ENCODE measurements at regions not wholly inside any gene's neighbourhood (a gene's known extent, or its start where the extent isn't known, plus 50 kb on each side); places are given as distances from the start of the nearest gene placed in this dataset.
A peak's percentile ranks its signal among the peaks of the same experiment; 100 is the strongest.

- Histone ChIP-seq H4K20me1 (replicated peaks; ENCODE audit: control insufficient read depth, insufficient read depth, low read length) (no peaks in the 10 kb centered on the region), H3K4me3 (no peak overlapping the region), H3K4me1 (replicated peaks in 1 of 2; ENCODE audit: control insufficient read depth in 2 of 2, insufficient read depth in 2 of 2, low read length in 2 of 2) (no peaks in the 10 kb centered on the region; a peak in 2 of 5 replicates), H3K9me3 (replicated peaks; ENCODE audit: control insufficient read depth, insufficient read depth, low read depth, low read length) (peaks cover 2% of the 10 kb centered on the region; the same call in 1 of the 2 replicates), H2AFZ (ENCODE audit: low read depth, low read length) (peak overlapping the region; percentile 64), H3K4me2 (ENCODE audit: insufficient read depth, low read length) (no peak overlapping the region), H3K9me1 (ENCODE audit: control insufficient read depth, insufficient read depth, low read length) (no peaks in the 10 kb centered on the region), H3K9ac (ENCODE audit: insufficient read depth in 1 of 2, low read depth in 2 of 2, low read length in 2 of 2) (no peak overlapping the region), H3K79me2 (ENCODE audit: control insufficient read depth, insufficient read depth, low read length) (no peaks in the 10 kb centered on the region), H3K27ac (ENCODE audit: extremely low read depth, low read depth, low read length) (no peak overlapping the region), H3K27me3 (ENCODE audit: control insufficient read depth in 2 of 2, insufficient read depth in 2 of 2, low read length in 2 of 2) (no peaks in the 10 kb centered on the region), H3K36me3 (ENCODE audit: control insufficient read depth, insufficient read depth, low read length) (no peaks in the 10 kb centered on the region)
- ChIA-PET CTCF (ENCODE audit: low intra/inter-chr PET ratio) (no interaction called here), POLR2A (no interaction called here)
- in situ Hi-C loops (cut with MboI) (no loop called here), intact Hi-C loops (cut with micrococcal nuclease) (no loop called here)
- FAIRE-seq = peak; percentile 48
- no peak for DNase-seq (ENCODE audit: extremely low read depth in 1 of 4, low spot score in 3 of 4)
- no TSS peak for BruUV-seq (replicated peaks)
- ATAC-seq = no peak; the same call in 2 of the 3 replicates
- WGBS (ENCODE audit: insufficient coverage, low coverage, missing lambda C conversion rate) = 18% methylated on average over 3 of the region's 3 CpGs
- TF ChIP-seq DMBX1 (CRISPR knock-in tag; IDR thresholded peaks at IDR 0.05; ENCODE audit: borderline replicate concordance) (no peak), E2F5 (CRISPR knock-in tag; IDR thresholded peaks at IDR 0.05) (no peak), ZNF57 (CRISPR knock-in tag; IDR thresholded peaks at IDR 0.05) (no peak), ARNT (IDR thresholded peaks at IDR 0.05) (no peak), ZNF354B (CRISPR knock-in tag; IDR thresholded peaks at IDR 0.05) (no peak), PTRF (tag; IDR thresholded peaks at IDR 0.05) (no peak), PTTG1 (tag; IDR thresholded peaks at IDR 0.05; ENCODE audit: low read depth) (no peak), ZNF584 (CRISPR knock-in tag; IDR thresholded peaks at IDR 0.05; ENCODE audit: low read depth) (no peak), MYNN (IDR thresholded peaks at IDR 0.05) (no peak), MYNN (CRISPR knock-in tag; IDR thresholded peaks at IDR 0.05) (no peak), ASH1L (IDR thresholded peaks at IDR 0.05; ENCODE audit: borderline replicate concordance, low read depth, partially characterized antibody) (no peak), BHLHE40 (IDR thresholded peaks at IDR 0.05; ENCODE audit: low read length) (no peak), CHCHD3 (CRISPR knock-in tag; IDR thresholded peaks at IDR 0.05) (no peak), SREBF2 (CRISPR knock-in tag; IDR thresholded peaks at IDR 0.05) (no peak), ZNF398 (CRISPR knock-in tag; IDR thresholded peaks at IDR 0.05) (no peak), MBD1 (CRISPR knock-in tag; IDR thresholded peaks at IDR 0.05) (no peak), CHD4 (IDR thresholded peaks at IDR 0.05; ENCODE audit: insufficient read depth, insufficient replicate concordance, low read depth, low read length, poor library complexity, severe bottlenecking) (no peak)
These were observed 226.4 kb downstream of the NRIP1 start for GRCh38 chr21:14838400-14838799.

All from K562 (cell line).